ENCODE measurements at regions not wholly inside any gene's neighbourhood (a gene's known extent, or its start where the extent isn't known, plus 50 kb on each side); places are given as distances from the start of the nearest gene placed in this dataset.
A peak's percentile ranks its signal among the peaks of the same experiment; 100 is the strongest.
"Not testable (repeated sequence)": the region's sequence is repeated elsewhere in the genome, so short reads cannot be mapped to it uniquely, and the experiment has no call there.

GRCh38 chr20:11509776-11510175 lies 407.9 kb upstream of the BTBD3 start:
- no peak for DNase-seq (ENCODE audit: low read depth, low spot score)

GRCh38 chr20:11511821-11512220 lies 405.9 kb upstream of the BTBD3 start:
- peak; percentile 69 for DNase-seq (ENCODE audit: low read depth, low spot score)

- not testable (repeated sequence) for DNase-seq (ENCODE audit: low read depth, low spot score)
These were observed 404.4 kb upstream of the BTBD3 start for GRCh38 chr20:11513241-11513745.

- no peak for DNase-seq (ENCODE audit: low read depth, low spot score)
These were observed 401.2 kb upstream of the BTBD3 start for GRCh38 chr20:11516448-11516847.

GRCh38 chr20:11520596-11520995 lies 397.1 kb upstream of the BTBD3 start:
- DNase-seq (ENCODE audit: low read depth, low spot score): peak; percentile 56

- peak; percentile 42 for DNase-seq (ENCODE audit: low read depth, low spot score)
These were observed 396.0 kb upstream of the BTBD3 start for GRCh38 chr20:11521476-11522365.

- DNase-seq (ENCODE audit: low read depth, low spot score): peak; percentile 86
These were observed 395.3 kb upstream of the BTBD3 start for GRCh38 chr20:11522366-11522741.

- DNase-seq (ENCODE audit: low read depth, low spot score): no peak
These were observed 388.6 kb upstream of the BTBD3 start for GRCh38 chr20:11529047-11529446.

- no peak for DNase-seq (ENCODE audit: low read depth, low spot score)
These were observed 380.7 kb upstream of the BTBD3 start for GRCh38 chr20:11537032-11537431.

- DNase-seq (ENCODE audit: low read depth, low spot score): no peak
These were observed 378.2 kb upstream of the BTBD3 start for GRCh38 chr20:11539450-11539849.

- DNase-seq (ENCODE audit: low read depth, low spot score): no peak
These were observed 377.1 kb upstream of the BTBD3 start for GRCh38 chr20:11540558-11540957.

- no peak for DNase-seq (ENCODE audit: low read depth, low spot score)
These were observed 375.0 kb upstream of the BTBD3 start for GRCh38 chr20:11542645-11543044.

- DNase-seq (ENCODE audit: low read depth, low spot score): peak; percentile 85
These were observed 373.5 kb upstream of the BTBD3 start for GRCh38 chr20:11544029-11544678.

GRCh38 chr20:11546939-11547338 lies 370.8 kb upstream of the BTBD3 start:
- DNase-seq (ENCODE audit: low read depth, low spot score): no peak

- DNase-seq (ENCODE audit: low read depth, low spot score): no peak
These were observed 368.3 kb upstream of the BTBD3 start for GRCh38 chr20:11549172-11550103.

- DNase-seq (ENCODE audit: low read depth, low spot score): no peak
These were observed 366.9 kb upstream of the BTBD3 start for GRCh38 chr20:11550657-11551338.

GRCh38 chr20:11551479-11551878 lies 366.2 kb upstream of the BTBD3 start:
- DNase-seq (ENCODE audit: low read depth, low spot score): no peak

- peak; percentile 23 for DNase-seq (ENCODE audit: low read depth, low spot score)
These were observed 364.1 kb upstream of the BTBD3 start for GRCh38 chr20:11553603-11554002.

GRCh38 chr20:11555510-11555909 lies 362.2 kb upstream of the BTBD3 start:
- no peak for DNase-seq (ENCODE audit: low read depth, low spot score)

- no peak for DNase-seq (ENCODE audit: low read depth, low spot score)
These were observed 361.3 kb upstream of the BTBD3 start for GRCh38 chr20:11556410-11556809.

GRCh38 chr20:11564491-11564890 lies 353.2 kb upstream of the BTBD3 start:
- DNase-seq (ENCODE audit: low read depth, low spot score): no peak

Data from astrocyte of the hippocampus (primary cell).